ENCODE measurements at regions not wholly inside any gene's neighbourhood (a gene's known extent, or its start where the extent isn't known, plus 50 kb on each side); places are given as distances from the start of the nearest gene placed in this dataset.
A peak's percentile ranks its signal among the peaks of the same experiment; 100 is the strongest.

DNA sequence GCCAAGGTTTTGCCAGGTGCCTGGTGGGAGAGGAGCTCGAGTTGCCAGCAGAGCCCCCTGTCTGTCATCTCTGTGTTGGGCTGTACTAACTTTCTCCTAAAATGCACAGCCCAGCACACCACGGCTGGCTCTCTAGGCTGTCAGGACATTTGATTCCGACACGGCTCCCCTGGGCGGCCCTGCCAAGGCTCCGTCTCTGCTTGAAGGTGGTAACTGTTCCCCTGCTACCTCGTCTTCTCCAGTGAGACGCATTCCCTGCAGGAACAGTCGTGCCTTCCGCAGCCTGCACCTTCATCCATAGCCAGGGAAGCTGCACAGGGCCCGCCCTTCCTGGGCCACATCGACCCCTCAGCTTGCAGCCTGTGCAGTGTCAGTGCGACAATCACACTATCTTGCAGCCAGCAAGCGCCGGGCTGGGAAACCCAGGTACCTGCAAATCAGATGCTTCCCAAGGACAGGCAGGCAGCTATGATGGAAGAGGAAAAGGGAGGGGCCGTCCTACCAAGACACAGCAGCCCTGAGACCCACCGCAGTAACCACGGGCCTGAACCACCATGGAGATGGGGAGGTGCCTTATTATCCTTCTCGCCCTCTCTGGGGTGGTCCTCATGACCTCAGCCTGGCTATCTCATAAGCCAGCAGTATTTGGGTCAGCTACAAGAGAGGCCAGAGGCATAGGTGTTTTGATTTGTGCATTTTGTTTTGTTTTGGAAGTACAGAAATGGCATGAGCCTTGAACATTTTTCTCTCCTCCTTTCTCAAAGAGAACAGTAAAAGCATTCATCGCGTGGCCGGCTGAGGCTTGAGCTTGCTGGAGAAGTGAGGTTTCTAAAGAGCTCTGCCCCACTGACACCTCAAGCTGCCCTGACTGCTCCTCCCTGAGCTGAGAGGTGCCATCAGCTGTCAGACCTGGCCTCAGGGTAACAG, 361.7 kb upstream of the TNRC6C start:
- DNase-seq (ENCODE audit: low read depth, low spot score) = no peak

DNA sequence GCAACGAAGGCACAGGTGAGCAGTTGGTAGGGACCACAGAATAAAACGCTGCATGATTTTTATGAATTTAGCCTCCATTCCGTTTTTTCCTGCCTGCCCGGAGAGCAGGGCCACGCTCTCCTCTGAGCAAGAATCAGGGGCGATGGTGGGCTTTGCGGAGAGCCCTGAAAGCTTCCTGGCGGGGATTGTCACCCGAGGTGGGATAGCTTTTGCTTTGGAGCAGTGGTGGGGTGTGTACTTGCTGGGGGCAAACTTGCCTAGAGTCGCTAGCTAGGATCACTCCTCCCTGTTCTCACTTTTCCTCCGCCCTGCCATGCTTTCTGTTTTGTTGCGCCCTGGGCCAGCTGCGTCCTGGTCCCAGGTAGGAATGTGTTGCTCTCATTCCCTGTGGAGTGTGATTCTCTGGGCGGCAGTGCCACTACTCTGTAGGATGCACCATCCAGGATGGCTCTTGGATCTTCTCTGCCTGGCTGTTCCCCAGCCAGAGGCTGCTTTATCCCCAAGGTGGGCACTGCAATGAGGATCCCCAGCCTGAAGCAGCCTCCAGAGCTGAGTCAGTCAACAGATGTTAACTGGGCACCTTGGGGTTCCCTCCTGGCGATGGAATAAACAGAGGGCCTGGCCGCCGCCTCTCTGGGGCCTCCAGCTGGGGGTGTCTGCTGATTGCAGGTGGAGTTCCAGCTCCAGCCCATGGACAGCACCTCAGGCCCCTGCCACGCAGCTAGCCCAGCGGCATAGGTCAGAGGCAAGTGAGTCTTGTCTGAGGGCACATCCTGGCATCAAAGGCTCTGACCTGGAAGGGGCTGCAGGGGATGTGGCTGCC, 360.9 kb upstream of the TNRC6C start:
- DNase-seq (ENCODE audit: low read depth, low spot score) = no peak

- DNase-seq (ENCODE audit: low read depth, low spot score) = no peak
Measured at GRCh38 chr17:77598241-77598620, 360.3 kb upstream of the TNRC6C start.

DNA sequence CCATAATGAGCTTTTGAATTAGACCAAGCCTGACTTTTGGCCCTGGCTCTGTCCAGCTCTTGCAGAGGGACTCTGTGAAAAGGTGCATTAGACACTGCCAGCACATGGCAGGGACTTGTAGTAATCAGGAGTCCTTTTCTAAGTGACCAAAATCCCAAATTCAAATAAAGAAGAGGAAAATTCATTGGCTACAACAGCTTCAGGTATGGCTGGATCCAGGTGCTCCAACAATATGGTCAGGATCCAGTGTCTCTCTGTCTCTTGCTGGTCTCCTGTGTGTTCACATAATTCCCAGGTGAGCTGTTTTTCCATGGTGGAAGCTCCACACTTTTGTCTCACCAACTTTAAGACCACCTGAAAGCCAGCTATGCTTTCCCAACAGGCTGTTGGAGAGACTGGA, 358.8 kb upstream of the TNRC6C start:
- DNase-seq (ENCODE audit: low read depth, low spot score) = no peak

DNA sequence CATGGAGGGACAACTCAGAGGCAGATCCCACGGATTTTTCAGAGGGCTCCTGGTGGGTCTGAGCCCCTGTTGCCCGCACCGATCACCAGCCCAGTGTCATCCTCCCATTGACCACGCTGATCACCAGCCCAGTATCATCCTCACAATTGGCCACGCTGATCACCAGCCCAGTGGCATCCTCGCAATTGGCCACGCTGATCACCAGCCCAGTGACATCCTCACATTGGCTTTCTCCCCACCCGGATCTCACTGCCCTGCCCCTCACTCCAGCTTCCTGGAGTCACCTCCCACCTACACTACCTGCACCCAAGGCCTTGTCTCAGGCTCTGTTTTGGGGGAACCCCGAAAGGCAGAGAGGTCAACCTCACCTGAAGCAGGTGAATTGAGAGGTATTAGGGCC, 358.2 kb upstream of the TNRC6C start:
- no peak for DNase-seq (ENCODE audit: low read depth, low spot score)

DNA sequence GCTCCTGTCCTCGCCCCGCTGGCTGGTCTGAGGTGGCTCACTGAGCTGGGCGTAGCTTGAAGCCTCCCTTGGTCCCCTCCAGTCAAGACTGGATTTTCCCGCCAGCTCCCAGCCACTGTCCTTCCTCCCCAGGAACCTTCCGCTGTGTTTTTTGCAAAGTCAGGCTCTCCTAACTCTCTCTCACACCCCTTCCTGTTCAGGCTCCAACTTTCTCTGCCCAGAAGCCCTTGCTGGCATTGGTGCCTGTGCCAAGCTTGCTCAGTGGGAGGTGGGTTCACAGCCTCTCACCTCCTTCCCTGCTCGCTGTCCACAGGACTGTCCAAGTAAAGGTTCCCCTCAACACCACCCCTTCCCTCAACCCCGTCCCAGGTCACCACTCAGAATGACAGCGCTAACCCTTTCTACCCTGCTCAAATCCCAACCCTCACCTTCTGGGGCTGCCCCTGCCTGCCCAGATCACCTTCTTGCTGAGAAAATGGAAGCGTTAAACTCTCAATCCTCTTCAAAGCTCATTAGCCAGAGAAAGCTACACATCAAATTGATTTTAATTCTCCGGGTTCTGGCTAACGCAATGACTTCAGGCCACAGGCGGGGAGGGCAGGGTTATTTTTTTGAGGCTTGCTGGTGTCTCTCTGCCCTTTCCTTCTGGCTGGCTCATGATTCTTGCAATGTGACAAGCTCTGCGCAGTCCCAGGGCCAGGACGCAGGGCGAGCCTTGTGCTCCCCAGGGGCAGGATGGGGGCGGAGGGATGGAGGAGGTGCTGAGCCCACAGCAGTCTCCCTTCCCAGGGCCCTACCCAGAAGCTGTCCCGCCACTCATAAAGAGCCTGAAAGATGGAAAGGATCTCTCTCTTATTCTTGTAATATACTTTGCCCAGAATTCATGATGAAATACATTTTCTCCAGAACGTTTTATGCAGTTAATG, 357.2 kb upstream of the TNRC6C start:
- DNase-seq (ENCODE audit: low read depth, low spot score) = no peak

GRCh38 chr17:77602062-77602746, 356.3 kb upstream of the TNRC6C start:
- DNase-seq (ENCODE audit: low read depth, low spot score) = peak; percentile 21

DNA sequence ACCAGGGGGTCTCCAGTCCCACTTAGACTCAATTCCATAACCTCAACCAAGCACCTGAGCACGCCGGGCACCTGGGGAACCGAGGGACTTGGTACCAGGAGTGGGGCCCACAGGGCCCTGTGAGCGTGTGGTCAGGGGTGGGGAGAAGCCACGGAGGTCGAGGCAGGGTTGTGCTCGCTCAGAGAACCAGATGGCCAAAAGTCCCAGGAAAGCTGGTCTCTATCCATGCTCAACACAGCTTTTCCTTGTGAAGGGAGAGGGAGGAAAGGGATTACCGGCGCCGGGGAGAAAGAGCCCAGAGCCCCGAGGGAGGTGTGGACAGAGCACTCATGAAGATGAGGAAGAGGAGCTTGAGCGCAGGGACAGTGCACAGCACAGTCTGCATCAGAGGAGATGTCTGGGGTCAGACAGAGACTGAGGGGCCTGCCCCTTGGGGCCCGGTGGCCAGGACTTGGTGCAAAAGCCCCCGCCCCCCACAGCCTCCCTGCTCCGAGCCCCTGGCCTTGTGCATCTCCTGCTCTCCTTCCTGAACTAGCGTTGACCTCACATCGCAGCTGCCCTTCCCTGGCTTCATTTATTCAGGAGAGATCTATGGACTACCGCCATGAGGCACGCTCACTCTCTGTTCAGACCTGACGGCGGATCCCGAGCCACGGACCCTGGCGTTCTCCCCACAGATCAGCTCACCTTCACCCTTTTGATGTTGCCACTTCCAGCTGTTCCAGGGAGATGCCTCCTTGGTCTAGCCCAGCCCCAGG, 355.4 kb upstream of the TNRC6C start:
- no peak for DNase-seq (ENCODE audit: low read depth, low spot score)

- no peak for DNase-seq (ENCODE audit: low read depth, low spot score)
Measured at GRCh38 chr17:77604301-77604972, 354.1 kb upstream of the TNRC6C start.

GRCh38 chr17:77604973-77605313, 353.6 kb upstream of the TNRC6C start:
- DNase-seq (ENCODE audit: low read depth, low spot score) = no peak

DNA sequence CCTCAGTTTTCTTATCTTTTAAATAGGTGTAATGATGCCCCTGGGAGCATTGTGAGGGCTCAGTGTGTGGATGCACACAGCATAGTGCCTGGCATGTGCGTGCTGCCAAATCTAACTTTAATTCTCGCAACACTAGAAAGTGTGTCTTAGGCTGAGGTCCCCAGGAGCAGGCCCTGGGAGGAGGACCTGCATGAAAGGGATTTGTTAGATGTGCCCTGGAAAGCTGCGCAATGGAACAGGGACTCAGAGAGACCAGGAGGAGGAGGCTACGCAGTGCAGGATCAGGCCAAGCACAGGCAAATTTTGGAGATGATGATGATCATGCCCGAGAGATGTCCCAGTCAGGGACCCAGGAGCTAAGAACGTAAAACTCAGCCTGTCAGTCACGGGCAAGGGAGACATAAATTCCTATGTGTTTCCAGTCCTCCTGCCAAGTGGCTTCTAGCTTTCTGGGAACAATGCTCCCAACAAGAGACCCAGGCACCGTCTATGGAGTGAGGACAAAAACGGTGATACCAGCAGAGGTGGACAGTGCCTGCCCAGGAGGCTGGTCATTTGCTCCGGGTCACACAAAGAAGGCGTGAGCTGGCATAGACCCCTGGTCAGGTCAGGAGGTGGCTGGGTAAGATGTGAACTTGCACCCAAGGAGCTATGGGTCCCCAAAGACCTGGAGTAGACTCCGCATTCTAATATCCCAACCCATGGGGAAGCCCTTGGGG, 352.2 kb upstream of the TNRC6C start:
- no peak for DNase-seq (ENCODE audit: low read depth, low spot score)

DNA sequence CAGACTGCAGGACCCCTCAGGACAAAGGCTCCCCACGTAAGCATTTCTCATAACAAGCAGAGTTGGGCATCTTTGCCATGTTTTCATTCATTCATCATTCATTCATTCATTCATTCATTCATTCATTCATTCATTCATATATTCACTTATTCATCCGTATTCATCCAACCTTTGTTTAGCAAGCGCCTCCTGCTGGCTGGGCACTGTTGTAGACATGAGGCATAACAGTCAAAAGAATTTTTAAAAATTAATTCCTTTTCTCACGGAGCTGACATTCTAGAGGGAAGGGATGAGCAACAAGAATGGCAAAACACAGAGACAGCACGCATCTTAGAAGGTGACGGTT, 351.7 kb upstream of the TNRC6C start:
- DNase-seq (ENCODE audit: low read depth, low spot score) = no peak

DNA sequence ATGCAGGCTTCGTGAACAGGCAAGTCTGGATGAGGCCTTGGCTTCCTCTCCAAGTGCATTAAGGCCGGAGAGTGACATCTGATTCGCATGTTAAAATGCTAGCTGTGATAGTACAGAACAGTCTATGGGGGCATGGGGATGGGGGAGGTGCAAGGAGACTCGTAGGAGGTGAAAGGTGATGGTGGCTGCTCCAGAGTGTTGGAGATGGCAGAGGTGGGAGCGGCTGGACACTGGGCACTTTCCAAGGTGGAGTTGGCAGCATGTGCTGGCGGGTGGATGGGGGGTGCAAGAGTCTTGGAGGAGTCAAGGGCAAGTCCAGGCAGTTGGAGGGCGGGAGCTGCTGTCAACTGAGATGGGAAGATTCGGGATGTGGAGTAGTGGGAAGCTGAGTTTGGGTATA, 350.9 kb upstream of the TNRC6C start:
- DNase-seq (ENCODE audit: low read depth, low spot score) = no peak

DNA sequence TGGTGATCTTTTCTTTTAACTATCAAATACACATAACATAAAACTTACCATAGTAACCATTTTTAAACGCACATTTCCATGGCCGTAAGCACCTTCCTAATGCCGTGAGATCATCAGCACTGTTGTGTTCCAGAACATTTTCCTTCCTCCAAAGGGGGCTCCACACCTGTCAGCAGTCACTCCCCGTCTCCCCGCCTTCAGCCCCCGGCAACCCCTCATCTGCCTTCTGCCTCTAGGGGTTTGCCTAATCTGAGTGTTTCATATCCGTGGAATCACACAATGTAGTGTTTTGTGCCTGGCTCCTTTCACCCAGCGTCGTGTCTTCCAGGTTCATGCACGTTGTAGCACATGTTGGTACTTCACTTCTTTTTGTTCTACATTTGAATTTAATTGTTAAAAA, 350.1 kb upstream of the TNRC6C start:
- no peak for DNase-seq (ENCODE audit: low read depth, low spot score)

DNA sequence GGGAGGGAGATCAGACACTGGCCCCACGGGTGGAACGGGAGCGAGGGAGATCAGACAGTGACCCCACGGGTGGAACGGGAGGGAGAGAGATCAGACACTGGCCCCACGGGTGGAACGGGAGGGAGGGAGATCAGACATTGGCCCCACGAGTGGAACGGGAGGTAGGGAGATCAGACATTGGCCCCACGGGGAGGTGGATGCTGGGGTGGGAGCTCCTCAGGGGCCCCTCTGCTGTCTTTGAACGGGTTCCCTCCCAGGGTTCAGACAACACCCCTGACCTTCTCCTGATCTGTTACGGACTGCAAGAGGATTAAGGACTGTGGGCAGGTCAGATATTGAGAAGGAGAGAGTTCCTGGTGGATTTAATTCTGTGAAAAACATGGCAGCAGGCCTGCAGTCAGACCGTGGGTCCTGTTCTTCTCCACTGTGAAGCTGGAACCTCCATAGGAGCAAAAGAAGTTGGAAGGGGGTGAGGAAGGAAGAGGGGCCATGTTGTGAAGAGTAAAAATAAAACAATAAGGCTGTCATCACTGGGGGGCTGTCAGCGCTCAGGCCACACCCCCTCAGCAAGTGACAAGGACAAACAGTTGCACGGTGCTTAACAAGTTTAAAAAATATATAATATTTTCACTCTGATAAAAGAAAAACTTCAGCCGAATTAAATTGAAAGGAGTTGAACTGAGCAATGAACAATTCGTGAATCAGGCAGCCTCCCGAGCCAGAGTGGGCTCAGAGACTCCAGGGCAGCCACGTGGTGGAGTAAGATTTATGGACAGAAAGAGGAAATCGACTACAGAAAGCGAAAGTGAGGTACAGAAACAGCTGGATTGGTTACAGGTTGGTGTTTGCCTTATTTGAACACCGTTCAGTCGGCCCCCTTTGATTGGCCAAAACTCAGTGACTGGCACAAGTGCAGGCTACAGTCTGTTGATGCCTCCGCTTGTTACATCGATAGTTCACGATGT, 348.7 kb upstream of the TNRC6C start:
- no peak for DNase-seq (ENCODE audit: low read depth, low spot score)

GRCh38 chr17:77610518-77610893, 348.0 kb upstream of the TNRC6C start:
- DNase-seq (ENCODE audit: low read depth, low spot score) = no peak

- DNase-seq (ENCODE audit: low read depth, low spot score) = no peak
Measured at GRCh38 chr17:77610972-77611521, 347.5 kb upstream of the TNRC6C start.
